ENCODE measurements at regions not wholly inside any gene's neighbourhood (a gene's known extent, or its start where the extent isn't known, plus 50 kb on each side); places are given as distances from the start of the nearest gene placed in this dataset.

GRCh38 chr18:34514957-34515356, 195.1 kb upstream of the DTNA start:
- TF ChIP-seq GATA2 (IDR thresholded peaks at IDR 0.05; ENCODE audit: low read depth, low read length) (no peak), GATA3 (IDR thresholded peaks at IDR 0.05; ENCODE audit: low read depth, low read length) (no peak)
